Neural progenitor cell (in vitro differentiated cells): ENCODE measurements at regions not wholly inside any gene's neighbourhood (a gene's known extent, or its start where the extent isn't known, plus 50 kb on each side); places are given as distances from the start of the nearest gene placed in this dataset.

Source experiments
- DNase-seq: peaks from one replicate; pipeline ENCODE4 v3.0.0-alpha.2; 2016; ENCODE audit warnings: low spot score
- H2AFZ ChIP-seq: fragments of 200-600 bp; sonication (generic); replicated peaks from 2 replicates; pipeline ENCODE4 v1.6.1; 2016; ENCODE audit warnings: antibody characterized with exemption
- H3F3A ChIP-seq: fragments of 200-600 bp; sonication (generic); 2 replicates; pipeline ENCODE4 v1.6.1; 2016; ENCODE audit warnings: antibody characterized with exemption, low read depth
- H3K27ac ChIP-seq: fragments of 200-600 bp; sonication (generic); 2 replicates; pipeline ENCODE4 v1.5.1; 2016; ENCODE audit warnings: mild to moderate bottlenecking
- H3K27me3 ChIP-seq: fragments of 200-600 bp; sonication (generic); 2 replicates; pipeline ENCODE4 v1.6.1; 2016; ENCODE audit warnings: mild to moderate bottlenecking, moderate library complexity
- H3K36me3 ChIP-seq: fragments of 200-600 bp; sonication (generic); 2 replicates; pipeline ENCODE4 v1.5.1; 2016
- H3K4me1 ChIP-seq: fragments of 200-600 bp; sonication (generic); 2 replicates; pipeline ENCODE4 v1.6.1; 2016; ENCODE audit warnings: mixed run types
- H3K4me2 ChIP-seq: fragments of 200-600 bp; sonication (generic); 2 replicates; pipeline ENCODE4 v1.6.1; 2016
- H3K4me3 ChIP-seq: fragments of 200-600 bp; sonication (generic); 2 replicates; pipeline ENCODE4 v1.5.1; 2016
- H3K79me2 ChIP-seq: fragments of 200-600 bp; sonication (generic); 2 replicates; pipeline ENCODE4 v1.6.1; 2016; ENCODE audit warnings: low read depth
- H3K9ac ChIP-seq: fragments of 200-600 bp; sonication (generic); 2 replicates; pipeline ENCODE4 v1.6.1; 2016
- H3K9me3 ChIP-seq: fragments of 200-600 bp; sonication (generic); 2 replicates; pipeline ENCODE4 v1.5.1; 2016; ENCODE audit warnings: low read depth
- H4K20me1 ChIP-seq: fragments of 200-600 bp; sonication (generic); 2 replicates; pipeline ENCODE4 v1.6.1; 2016; ENCODE audit warnings: low read depth
- H3K27ac Mint-ChIP-seq: 3 replicates; pipeline ENCODE4 v1.8.0; 2021; ENCODE audit warnings: mixed read lengths
- H3K27me3 Mint-ChIP-seq: 2 replicates; pipeline ENCODE4 v1.8.0; 2022; ENCODE audit warnings: low read depth, mild to moderate bottlenecking, inconsistent platforms, moderate library complexity, mixed read lengths; ENCODE audit not compliant: insufficient read depth
- H3K36me3 Mint-ChIP-seq: 3 replicates; pipeline ENCODE4 v1.8.0; 2021; ENCODE audit warnings: mixed read lengths
- H3K4me1 Mint-ChIP-seq: 3 replicates; pipeline ENCODE4 v1.8.0; 2021; ENCODE audit warnings: mixed read lengths
- H3K4me3 Mint-ChIP-seq: 3 replicates; pipeline ENCODE4 v1.8.0; 2021; ENCODE audit warnings: mild to moderate bottlenecking, moderate library complexity, mixed read lengths
- H3K9me3 Mint-ChIP-seq: 3 replicates; pipeline ENCODE4 v1.8.0; 2020; ENCODE audit warnings: mixed read lengths
- CTCF ChIP-seq: fragments of 200-600 bp; sonication (generic); IDR thresholded peaks from 2 replicates; pipeline ENCODE4 v1.5.1; 2017; ENCODE audit warnings: antibody characterized with exemption, mild to moderate bottlenecking
- EZH2 ChIP-seq: fragments of 200-600 bp; sonication (generic); IDR thresholded peaks from 2 replicates; pipeline ENCODE4 v1.6.1; 2017; ENCODE audit warnings: antibody characterized with exemption, mild to moderate bottlenecking, moderate library complexity
- EZH2phosphoT487 ChIP-seq: fragments of 200-600 bp; sonication (generic); IDR thresholded peaks from 2 replicates; pipeline ENCODE4 v1.6.1; 2017; ENCODE audit warnings: antibody characterized with exemption

- peaks cover 14% of the 10 kb centered on the region for H3K27me3 Mint-ChIP-seq
- H3K36me3 Mint-ChIP-seq, result no peaks in the 10 kb centered on the region
Observed at GRCh38 chr3:13266005-13266404, 154.1 kb downstream of the NUP210 start.

GRCh38 chr3:13265507-13265906, 154.6 kb downstream of the NUP210 start:
- no peak for DNase-seq
- no peak overlapping the region for H3K27ac Mint-ChIP-seq
- TF ChIP-seq EZH2phosphoT487, result no peak
- TF ChIP-seq CTCF, result no peak

More at GRCh38 chr3:13266005-13266404, 154.1 kb downstream of the NUP210 start:
- H2AFZ ChIP-seq, result no peak overlapping the region
- no peak overlapping the region for H3K4me2 ChIP-seq
- no peaks in the 10 kb centered on the region for H3K36me3 ChIP-seq
- peaks cover 7% of the 10 kb centered on the region for H3K4me1 ChIP-seq
- H3K9me3 ChIP-seq, result no peaks in the 10 kb centered on the region
- DNase-seq, result no peak
- no peak overlapping the region for H3K9ac ChIP-seq
- no peaks in the 10 kb centered on the region for H3F3A ChIP-seq
- peak overlapping the region; percentile 26 for H3K27ac Mint-ChIP-seq
- H3K4me1 Mint-ChIP-seq, result peaks cover 39% of the 10 kb centered on the region
- peaks cover 10% of the 10 kb centered on the region for H3K9me3 Mint-ChIP-seq
- H3K27ac ChIP-seq, result no peak overlapping the region
- TF ChIP-seq CTCF (no peak), EZH2 (no peak), EZH2phosphoT487 (no peak)
- H4K20me1 ChIP-seq, result no peaks in the 10 kb centered on the region
- H3K27me3 ChIP-seq, result no peaks in the 10 kb centered on the region
- H3K79me2 ChIP-seq, result no peaks in the 10 kb centered on the region
- H3K4me3 Mint-ChIP-seq, result peak overlapping the region; percentile 33
- H3K4me3 ChIP-seq, result no peak overlapping the region

GRCh38 chr3:13265016-13265415, 155.1 kb downstream of the NUP210 start:
- H3F3A ChIP-seq, result no peaks in the 10 kb centered on the region
- Mint-ChIP-seq H3K36me3 (no peaks in the 10 kb centered on the region), H3K27ac (peak overlapping the region; percentile 81), H3K27me3 (peaks cover 12% of the 10 kb centered on the region), H3K4me1 (peaks cover 47% of the 10 kb centered on the region), H3K4me3 (peak overlapping the region; percentile 58), H3K9me3 (peaks cover 10% of the 10 kb centered on the region)
- no peaks in the 10 kb centered on the region for H3K27me3 ChIP-seq
- no peaks in the 10 kb centered on the region for H3K36me3 ChIP-seq
- H3K4me1 ChIP-seq, result peaks cover 7% of the 10 kb centered on the region
- no peak overlapping the region for H3K27ac ChIP-seq
- no peaks in the 10 kb centered on the region for H3K9me3 ChIP-seq
- no peak overlapping the region for H2AFZ ChIP-seq
- H4K20me1 ChIP-seq, result no peaks in the 10 kb centered on the region
- no peak for DNase-seq
- TF ChIP-seq EZH2phosphoT487 (no peak), CTCF (no peak), EZH2 (no peak)
- H3K79me2 ChIP-seq, result no peaks in the 10 kb centered on the region
- no peak overlapping the region for H3K4me3 ChIP-seq
- H3K9ac ChIP-seq, result no peak overlapping the region
- no peak overlapping the region for H3K4me2 ChIP-seq

More at GRCh38 chr3:13265507-13265906, 154.6 kb downstream of the NUP210 start:
- peaks cover 10% of the 10 kb centered on the region for H3K9me3 Mint-ChIP-seq
- H3K36me3 Mint-ChIP-seq, result no peaks in the 10 kb centered on the region
- peak overlapping the region; percentile 58 for H3K4me3 Mint-ChIP-seq
- H3K4me1 ChIP-seq, result peaks cover 7% of the 10 kb centered on the region
- no peaks in the 10 kb centered on the region for H3K36me3 ChIP-seq
- H2AFZ ChIP-seq, result no peak overlapping the region
- no peak overlapping the region for H3K4me3 ChIP-seq
- H3K9ac ChIP-seq, result no peak overlapping the region
- H3K27me3 Mint-ChIP-seq, result peaks cover 14% of the 10 kb centered on the region
- H3K27me3 ChIP-seq, result no peaks in the 10 kb centered on the region
- H3F3A ChIP-seq, result no peaks in the 10 kb centered on the region
- H3K4me1 Mint-ChIP-seq, result peaks cover 43% of the 10 kb centered on the region
- no peaks in the 10 kb centered on the region for H4K20me1 ChIP-seq
- H3K79me2 ChIP-seq, result no peaks in the 10 kb centered on the region
- H3K9me3 ChIP-seq, result no peaks in the 10 kb centered on the region
- no peak overlapping the region for H3K27ac ChIP-seq
- no peak overlapping the region for H3K4me2 ChIP-seq

- H3K27ac ChIP-seq, result no peak overlapping the region
- no peaks in the 10 kb centered on the region for H3K27me3 ChIP-seq
Observed at GRCh38 chr3:13264468-13264795, 155.7 kb downstream of the NUP210 start.

More at GRCh38 chr3:13264468-13264795, 155.7 kb downstream of the NUP210 start:
- no peaks in the 10 kb centered on the region for H3K79me2 ChIP-seq
- no peaks in the 10 kb centered on the region for H3K36me3 ChIP-seq
- peaks cover 51% of the 10 kb centered on the region for H3K4me1 Mint-ChIP-seq
- TF ChIP-seq CTCF (no peak), EZH2phosphoT487 (no peak), EZH2 (no peak)
- H3K4me3 ChIP-seq, result no peak overlapping the region
- no peak overlapping the region for H3K27ac Mint-ChIP-seq
- peaks cover 10% of the 10 kb centered on the region for H3K9me3 Mint-ChIP-seq
- H4K20me1 ChIP-seq, result no peaks in the 10 kb centered on the region
- no peaks in the 10 kb centered on the region for H3F3A ChIP-seq
- peaks cover 12% of the 10 kb centered on the region for H3K27me3 Mint-ChIP-seq
- DNase-seq, result no peak
- no peaks in the 10 kb centered on the region for H3K36me3 Mint-ChIP-seq
- H3K4me3 Mint-ChIP-seq, result no peak overlapping the region
- H3K4me2 ChIP-seq, result no peak overlapping the region
- no peaks in the 10 kb centered on the region for H3K9me3 ChIP-seq
- H3K9ac ChIP-seq, result no peak overlapping the region
- peaks cover 7% of the 10 kb centered on the region for H3K4me1 ChIP-seq
- H2AFZ ChIP-seq, result no peak overlapping the region
